ENCODE measurements at regions not wholly inside any gene's neighbourhood (a gene's known extent, or its start where the extent isn't known, plus 50 kb on each side); places are given as distances from the start of the nearest gene placed in this dataset.
"Not testable (repeated sequence)": the region's sequence is repeated elsewhere in the genome, so short reads cannot be mapped to it uniquely, and the experiment has no call there.

GRCh38 chr10:38390725-38391124 is 296.6 kb downstream of the ZNF37A start:
- H3K9me3 ChIP-seq; H3K27ac Mint-ChIP-seq; H3K9me3 Mint-ChIP-seq; H3K27ac ChIP-seq (ENCODE audit: low read length); H3K36me3 Mint-ChIP-seq; H3K27me3 Mint-ChIP-seq; H3K27me3 ChIP-seq (replicated peaks in 1 of 2; ENCODE audit: control insufficient read depth in 2 of 2, extremely low read depth in 1 of 2, insufficient read depth in 2 of 2, low read length in 1 of 2); H3K36me3 ChIP-seq (ENCODE audit: control insufficient read depth in 2 of 2, extremely low read depth in 1 of 2, insufficient read depth in 1 of 2, low read length in 1 of 2); ATAC-seq (replicated peaks in 1 of 4); H3K4me1 ChIP-seq (ENCODE audit: control insufficient read depth in 1 of 2, extremely low read depth in 1 of 2, insufficient read depth in 2 of 2, low read length in 2 of 2); H3K4me3 ChIP-seq (ENCODE audit: control insufficient read depth in 1 of 2, extremely low read depth in 1 of 2, low read length in 1 of 2); H3K4me1 Mint-ChIP-seq; H3K4me3 Mint-ChIP-seq; CTCF ChIA-PET; POLR2A ChIA-PET: not testable (repeated sequence)
- DNase-seq, result peak in 16 of 35 experiments; percentile 4 to 51 (median 30)
- WGBS (ENCODE audit: insufficient coverage), result no CpG with 5 or more reads among the region's 3 CpGs

- H3K4me3 Mint-ChIP-seq; H3K36me3 ChIP-seq (ENCODE audit: control insufficient read depth in 2 of 2, extremely low read depth in 1 of 2, insufficient read depth in 1 of 2, low read length in 1 of 2); DNase-seq; H3K9me3 Mint-ChIP-seq; H3K36me3 Mint-ChIP-seq; H3K9me3 ChIP-seq; ATAC-seq (replicated peaks in 1 of 4); H3K4me3 ChIP-seq (ENCODE audit: control insufficient read depth in 1 of 2, extremely low read depth in 1 of 2, low read length in 1 of 2); H3K27ac Mint-ChIP-seq; CTCF ChIA-PET; H3K27me3 Mint-ChIP-seq; POLR2A ChIA-PET; H3K27me3 ChIP-seq (replicated peaks in 1 of 2; ENCODE audit: control insufficient read depth in 2 of 2, extremely low read depth in 1 of 2, insufficient read depth in 2 of 2, low read length in 1 of 2); H3K27ac ChIP-seq (ENCODE audit: low read length); H3K4me1 ChIP-seq (ENCODE audit: control insufficient read depth in 1 of 2, extremely low read depth in 1 of 2, insufficient read depth in 2 of 2, low read length in 2 of 2); H3K4me1 Mint-ChIP-seq: not testable (repeated sequence)
- WGBS (ENCODE audit: insufficient coverage), result no CpG with 5 or more reads among the region's 1 CpG
Observed at GRCh38 chr10:38395465-38395864, 301.3 kb downstream of the ZNF37A start.

- H3K36me3 Mint-ChIP-seq; H3K36me3 ChIP-seq (ENCODE audit: control insufficient read depth in 2 of 2, extremely low read depth in 1 of 2, insufficient read depth in 1 of 2, low read length in 1 of 2); CTCF ChIA-PET; H3K27me3 ChIP-seq (replicated peaks in 1 of 2; ENCODE audit: control insufficient read depth in 2 of 2, extremely low read depth in 1 of 2, insufficient read depth in 2 of 2, low read length in 1 of 2); H3K9me3 ChIP-seq; POLR2A ChIA-PET; H3K27me3 Mint-ChIP-seq; H3K4me1 ChIP-seq (ENCODE audit: control insufficient read depth in 1 of 2, extremely low read depth in 1 of 2, insufficient read depth in 2 of 2, low read length in 2 of 2); H3K4me3 ChIP-seq (ENCODE audit: control insufficient read depth in 1 of 2, extremely low read depth in 1 of 2, low read length in 1 of 2); H3K4me3 Mint-ChIP-seq; H3K4me1 Mint-ChIP-seq; DNase-seq; ATAC-seq (replicated peaks in 1 of 4); H3K9me3 Mint-ChIP-seq; H3K27ac Mint-ChIP-seq; H3K27ac ChIP-seq (ENCODE audit: low read length): not testable (repeated sequence)
- no CpG with 5 or more reads among the region's 2 CpGs for WGBS (ENCODE audit: insufficient coverage)
Observed at GRCh38 chr10:38396178-38396954, 302.2 kb downstream of the ZNF37A start.

- H3K27ac ChIP-seq (ENCODE audit: low read length), result not testable (repeated sequence)
Observed at GRCh38 chr10:38401565-38401964, 307.4 kb downstream of the ZNF37A start.

GRCh38 chr10:38402442-38403346 is 308.6 kb downstream of the ZNF37A start:
- peak; percentile 95 to 98 (median 97) for ATAC-seq (replicated peaks in 1 of 4)
- not testable (repeated sequence) for H3K36me3 Mint-ChIP-seq; H3K27me3 ChIP-seq (replicated peaks in 1 of 2; ENCODE audit: control insufficient read depth in 2 of 2, extremely low read depth in 1 of 2, insufficient read depth in 2 of 2, low read length in 1 of 2); H3K9me3 ChIP-seq; H3K9me3 Mint-ChIP-seq; H3K27me3 Mint-ChIP-seq; H3K36me3 ChIP-seq (ENCODE audit: control insufficient read depth in 2 of 2, extremely low read depth in 1 of 2, insufficient read depth in 1 of 2, low read length in 1 of 2); H3K4me1 Mint-ChIP-seq
- peak overlapping the region; percentile 98 for H3K27ac ChIP-seq (ENCODE audit: low read length)
- peak overlapping the region; percentile 59 to 87 for H3K4me3 ChIP-seq (ENCODE audit: control insufficient read depth in 1 of 2, extremely low read depth in 1 of 2, low read length in 1 of 2)
- peak overlapping the region; percentile 96 to 97 for H3K27ac Mint-ChIP-seq
- 0% methylated on average over 79 of the region's 110 CpGs for WGBS (ENCODE audit: insufficient coverage)
- peaks cover 0 to 17% of the 10 kb centered on the region in 2 experiments for H3K4me1 ChIP-seq (ENCODE audit: control insufficient read depth in 1 of 2, extremely low read depth in 1 of 2, insufficient read depth in 2 of 2, low read length in 2 of 2)
- peak; percentile 69 to 97 (median 93) for DNase-seq
- ChIA-PET POLR2A (interaction anchor here in 1 of 2 donors (0.9 kb wide), 1 partner anchor 427 kb away, joined by 4 read pairs; no protein-coding TSS in a partner anchor), CTCF (interaction anchor here (0.7 to 1.9 kb wide), 3 partner anchors 37 to 452 kb away, joined by 3 to 11 read pairs (median 8); partner anchors contain the start of gene ZNF25 (in 1 of the 2))
- peak overlapping the region; percentile 83 to 91 (median 90) for H3K4me3 Mint-ChIP-seq

More at GRCh38 chr10:38401565-38401964, 307.4 kb downstream of the ZNF37A start:
- peak in 1 of 35 experiments; percentile 5 for DNase-seq
- ATAC-seq (replicated peaks in 1 of 4); H3K9me3 Mint-ChIP-seq; H3K4me1 Mint-ChIP-seq; H3K9me3 ChIP-seq; H3K36me3 Mint-ChIP-seq; H3K27me3 ChIP-seq (replicated peaks in 1 of 2; ENCODE audit: control insufficient read depth in 2 of 2, extremely low read depth in 1 of 2, insufficient read depth in 2 of 2, low read length in 1 of 2); H3K4me3 ChIP-seq (ENCODE audit: control insufficient read depth in 1 of 2, extremely low read depth in 1 of 2, low read length in 1 of 2); H3K36me3 ChIP-seq (ENCODE audit: control insufficient read depth in 2 of 2, extremely low read depth in 1 of 2, insufficient read depth in 1 of 2, low read length in 1 of 2); H3K27me3 Mint-ChIP-seq: not testable (repeated sequence)
- Mint-ChIP-seq H3K27ac (peak overlapping the region in 1 of 2 donors; percentile 95), H3K4me3 (peak overlapping the region; percentile 83 to 91 (median 90))
- peaks cover 0 to 17% of the 10 kb centered on the region in 2 experiments for H3K4me1 ChIP-seq (ENCODE audit: control insufficient read depth in 1 of 2, extremely low read depth in 1 of 2, insufficient read depth in 2 of 2, low read length in 2 of 2)
- 93% methylated on average over 3 of the region's 13 CpGs for whole genome bisulfite sequencing (ENCODE audit: insufficient coverage)
- CTCF ChIA-PET, result interaction anchor here in 1 of 2 donors (1.8 kb wide), 1 partner anchor 425 kb away, joined by 11 read pairs; the partner anchor contains the start of gene ZNF25
- POLR2A ChIA-PET, result interaction anchor here in 1 of 2 donors (0.9 kb wide), 1 partner anchor 426 kb away, joined by 4 read pairs; no protein-coding TSS in a partner anchor

GRCh38 chr10:38403347-38404117 is 309.4 kb downstream of the ZNF37A start:
- H3K9me3 ChIP-seq; ATAC-seq (replicated peaks in 1 of 4); H3K27me3 Mint-ChIP-seq; H3K27me3 ChIP-seq (replicated peaks in 1 of 2; ENCODE audit: control insufficient read depth in 2 of 2, extremely low read depth in 1 of 2, insufficient read depth in 2 of 2, low read length in 1 of 2); H3K36me3 ChIP-seq (ENCODE audit: control insufficient read depth in 2 of 2, extremely low read depth in 1 of 2, insufficient read depth in 1 of 2, low read length in 1 of 2); POLR2A ChIA-PET; H3K36me3 Mint-ChIP-seq; H3K9me3 Mint-ChIP-seq; H3K4me1 Mint-ChIP-seq: not testable (repeated sequence)
- Mint-ChIP-seq H3K4me3 (peak overlapping the region; percentile 82 to 91 (median 86)), H3K27ac (peak overlapping the region; percentile 96 to 97)
- peak in 1 of 35 experiments; percentile 29 for DNase-seq
- H3K27ac ChIP-seq (ENCODE audit: low read length), result peak overlapping the region; percentile 95
- CTCF ChIA-PET, result interaction anchor here in 1 of 2 donors (1.8 to 1.9 kb wide), 2 partner anchors 38 to 427 kb away, joined by 8 to 11 read pairs; partner anchors contain the start of gene ZNF25
- peaks cover 0 to 17% of the 10 kb centered on the region in 2 experiments for H3K4me1 ChIP-seq (ENCODE audit: control insufficient read depth in 1 of 2, extremely low read depth in 1 of 2, insufficient read depth in 2 of 2, low read length in 2 of 2)
- WGBS (ENCODE audit: insufficient coverage), result 69% methylated on average over 11 of the region's 23 CpGs
- peak overlapping the region; percentile 44 to 56 for H3K4me3 ChIP-seq (ENCODE audit: control insufficient read depth in 1 of 2, extremely low read depth in 1 of 2, low read length in 1 of 2)
